ENCODE measurements at regions not wholly inside any gene's neighbourhood (a gene's known extent, or its start where the extent isn't known, plus 50 kb on each side); places are given as distances from the start of the nearest gene placed in this dataset.
"Not testable (repeated sequence)": the region's sequence is repeated elsewhere in the genome, so short reads cannot be mapped to it uniquely, and the experiment has no call there.

GRCh38 chr20:54928564-54928963 lies 453.2 kb downstream of the DOK5 start:
- no peak for TF ChIP-seq CTCF (IDR thresholded peaks at IDR 0.05; ENCODE audit: insufficient read depth, low read length, severe bottlenecking)
- Histone ChIP-seq H3K36me3 (ENCODE audit: control insufficient read depth, insufficient read depth, low read length) (no peaks in the 10 kb centered on the region), H3K4me3 (ENCODE audit: low read depth, low read length) (no peak overlapping the region), H3K27me3 (ENCODE audit: control insufficient read depth, insufficient read depth, low read length) (no peaks in the 10 kb centered on the region)
- FAIRE-seq (no peak), DNase-seq (ENCODE audit: low read depth) (no peak)

GRCh38 chr20:54922636-54923035 lies 447.2 kb downstream of the DOK5 start:
- DNase-seq (ENCODE audit: low read depth): no peak
- Histone ChIP-seq H3K4me3 (ENCODE audit: low read depth, low read length) (no peak overlapping the region), H3K27me3 (ENCODE audit: control insufficient read depth, insufficient read depth, low read length) (no peaks in the 10 kb centered on the region), H3K36me3 (ENCODE audit: control insufficient read depth, insufficient read depth, low read length) (no peaks in the 10 kb centered on the region)
- TF ChIP-seq CTCF (IDR thresholded peaks at IDR 0.05; ENCODE audit: insufficient read depth, low read length, severe bottlenecking): no peak
- FAIRE-seq: no peak

- H3K36me3 ChIP-seq (ENCODE audit: control insufficient read depth, insufficient read depth, low read length): no peaks in the 10 kb centered on the region
- TF ChIP-seq CTCF (IDR thresholded peaks at IDR 0.05; ENCODE audit: insufficient read depth, low read length, severe bottlenecking): no peak
- DNase-seq (ENCODE audit: low read depth): no peak
- H3K27me3 ChIP-seq (ENCODE audit: control insufficient read depth, insufficient read depth, low read length): no peaks in the 10 kb centered on the region
- no peak overlapping the region for H3K4me3 ChIP-seq (ENCODE audit: low read depth, low read length)
- FAIRE-seq: no peak
Observed at GRCh38 chr20:54922096-54922495, 446.7 kb downstream of the DOK5 start.

GRCh38 chr20:54920491-54920890 lies 445.1 kb downstream of the DOK5 start:
- no peak for TF ChIP-seq CTCF (IDR thresholded peaks at IDR 0.05; ENCODE audit: insufficient read depth, low read length, severe bottlenecking)
- Histone ChIP-seq H3K27me3 (ENCODE audit: control insufficient read depth, insufficient read depth, low read length) (no peaks in the 10 kb centered on the region), H3K4me3 (ENCODE audit: low read depth, low read length) (no peak overlapping the region), H3K36me3 (ENCODE audit: control insufficient read depth, insufficient read depth, low read length) (no peaks in the 10 kb centered on the region)
- FAIRE-seq (no peak), DNase-seq (ENCODE audit: low read depth) (peak; percentile 2)

GRCh38 chr20:54918993-54919392 lies 443.6 kb downstream of the DOK5 start:
- H3K36me3 ChIP-seq (ENCODE audit: control insufficient read depth, insufficient read depth, low read length); H3K4me3 ChIP-seq (ENCODE audit: low read depth, low read length); FAIRE-seq; DNase-seq (ENCODE audit: low read depth); H3K27me3 ChIP-seq (ENCODE audit: control insufficient read depth, insufficient read depth, low read length): not testable (repeated sequence)

GRCh38 chr20:54914995-54915394 lies 439.6 kb downstream of the DOK5 start:
- H3K36me3 ChIP-seq (ENCODE audit: control insufficient read depth, insufficient read depth, low read length): no peaks in the 10 kb centered on the region
- FAIRE-seq (no peak), DNase-seq (ENCODE audit: low read depth) (no peak)
- TF ChIP-seq CTCF (IDR thresholded peaks at IDR 0.05; ENCODE audit: insufficient read depth, low read length, severe bottlenecking): no peak
- H3K4me3 ChIP-seq (ENCODE audit: low read depth, low read length): no peak overlapping the region
- no peaks in the 10 kb centered on the region for H3K27me3 ChIP-seq (ENCODE audit: control insufficient read depth, insufficient read depth, low read length)

Data from bronchial epithelial cell (primary cell).